Stimulated activated CD4-positive, alpha-beta T cell treated with anti-CD3 and anti-CD28 coated beads, Interleukin-4, amount 100 ng/mL, for 24 hours (primary cell): ENCODE measurements at regions not wholly inside any gene's neighbourhood (a gene's known extent, or its start where the extent isn't known, plus 50 kb on each side); places are given as distances from the start of the nearest gene placed in this dataset.

Experiments
- DNase-seq: peaks from one replicate; pipeline ENCODE4 v3.0.0-alpha.2; 2020

- DNase-seq, result no peak
These were observed 195.0 kb downstream of the ZIC1 start for GRCh38 chr3:147604136-147604535.

- DNase-seq, result no peak
These were observed 204.6 kb downstream of the ZIC1 start for GRCh38 chr3:147613725-147614124.

DNA sequence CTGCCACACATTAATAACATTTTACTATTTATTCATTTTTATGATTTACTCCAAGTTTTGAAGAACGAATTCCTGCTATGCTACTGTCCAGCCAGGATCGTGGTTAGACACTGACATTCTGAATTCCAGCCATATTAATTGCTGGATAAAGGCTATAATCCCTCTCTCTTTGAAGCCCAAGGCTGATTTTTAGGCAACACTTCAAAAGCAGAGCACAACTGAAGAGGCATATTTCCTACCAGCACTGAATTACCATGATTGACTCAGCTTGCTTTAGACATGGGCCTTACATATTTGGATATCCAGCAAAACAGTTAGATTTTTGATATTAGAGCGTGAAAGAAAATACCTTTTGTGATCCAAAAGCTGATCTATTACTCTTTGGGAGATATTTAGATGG is 205.0 kb downstream of the ZIC1 start:
- DNase-seq, result no peak

DNA sequence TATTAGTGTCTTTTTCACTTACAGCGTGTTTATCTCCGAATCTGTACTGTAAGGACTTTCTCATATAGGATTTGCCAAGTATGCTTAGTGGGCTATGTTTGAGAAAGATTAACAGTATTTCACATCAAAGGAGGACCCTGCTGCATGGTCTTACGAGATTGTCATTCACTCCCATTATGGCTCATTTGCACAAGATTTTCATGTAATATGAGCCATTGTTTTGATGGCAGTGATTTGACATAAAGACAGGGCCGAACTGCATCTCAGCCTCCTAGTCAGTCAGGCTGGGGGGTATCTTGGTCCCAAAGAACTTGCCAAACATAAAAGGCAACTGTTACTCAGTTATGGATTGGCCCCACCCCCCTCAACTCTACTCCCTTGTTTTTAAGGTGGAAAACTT is 205.9 kb downstream of the ZIC1 start:
- no peak for DNase-seq

- DNase-seq, result no peak
These were observed 207.9 kb downstream of the ZIC1 start for GRCh38 chr3:147616998-147617619.

- DNase-seq, result no peak
These were observed 209.5 kb downstream of the ZIC1 start for GRCh38 chr3:147618691-147619090.

DNA sequence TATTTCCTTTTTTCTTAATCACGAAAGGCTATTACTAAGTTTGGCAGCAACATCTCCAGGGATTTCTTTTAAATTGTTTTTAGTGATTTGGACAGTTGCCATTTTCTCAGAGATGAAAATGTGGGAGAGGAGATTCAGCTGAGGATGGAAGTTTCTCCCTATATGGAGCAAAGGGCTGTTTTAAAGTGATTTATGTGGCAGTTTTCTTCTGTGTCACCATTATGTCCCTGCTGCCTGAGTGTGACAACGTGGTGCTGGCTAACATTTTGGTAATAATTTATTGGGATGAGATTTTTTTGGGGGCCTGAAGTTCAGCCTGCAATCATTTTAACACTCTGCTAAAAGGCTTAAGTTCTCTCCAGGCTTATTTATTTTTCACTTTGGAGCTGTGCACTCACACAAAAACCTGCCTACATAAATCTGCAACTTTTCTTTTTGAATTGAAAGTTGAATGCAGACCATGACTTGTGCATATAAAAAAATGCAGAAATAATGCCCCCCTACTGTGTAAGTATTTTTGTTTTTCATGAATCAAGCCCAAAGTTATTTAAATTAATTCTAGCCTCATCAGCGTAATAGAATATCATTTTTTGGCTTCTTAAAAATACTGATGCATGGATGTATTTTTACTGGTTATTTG is 210.9 kb downstream of the ZIC1 start:
- DNase-seq, result no peak

- no peak for DNase-seq
These were observed 211.7 kb downstream of the ZIC1 start for GRCh38 chr3:147620906-147621305.

DNA sequence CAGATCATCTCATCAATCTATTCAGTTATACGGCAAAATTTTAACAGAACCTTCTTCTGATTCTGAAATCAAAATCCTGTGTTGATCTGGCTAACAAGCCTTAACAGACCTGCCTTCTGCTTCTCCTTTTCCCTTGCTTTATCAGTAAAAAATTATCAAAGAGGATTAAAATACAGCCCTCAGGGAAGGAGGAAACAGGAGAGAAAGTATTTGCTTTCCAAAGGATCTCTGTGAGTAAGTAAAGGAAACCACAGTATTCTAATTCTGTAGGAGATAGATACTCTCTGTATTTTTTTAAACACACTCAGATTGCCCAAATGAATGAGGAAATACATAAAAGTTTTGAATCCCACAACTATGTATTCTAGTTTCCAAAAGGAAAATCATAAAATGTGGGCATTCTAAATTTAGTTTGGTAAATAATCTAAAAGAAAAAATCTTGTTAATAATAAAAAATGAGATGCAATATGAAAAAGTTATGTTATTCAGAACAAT is 221.8 kb downstream of the ZIC1 start:
- DNase-seq, result no peak

DNA sequence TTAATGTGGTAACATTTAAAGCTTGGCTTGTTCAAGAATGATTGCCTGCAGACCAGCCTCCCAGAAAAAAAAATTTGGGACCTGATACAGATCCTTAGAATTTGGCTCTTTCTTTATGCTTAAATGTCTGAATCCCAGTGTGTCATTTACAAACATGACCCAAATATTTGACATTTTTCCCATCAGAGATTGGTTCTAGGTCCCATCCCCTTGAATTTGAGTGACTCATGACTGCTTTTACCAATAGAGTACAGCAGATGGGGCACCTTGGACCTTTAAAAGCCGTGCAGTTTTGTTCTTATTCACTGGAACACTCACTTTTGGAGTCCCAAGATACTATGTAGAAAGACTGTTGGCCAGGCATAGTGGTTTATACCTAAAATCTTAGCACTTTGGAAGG is 231.6 kb downstream of the ZIC1 start:
- no peak for DNase-seq

- no peak for DNase-seq
These were observed 236.6 kb downstream of the ZIC1 start for GRCh38 chr3:147645761-147646160.

DNA sequence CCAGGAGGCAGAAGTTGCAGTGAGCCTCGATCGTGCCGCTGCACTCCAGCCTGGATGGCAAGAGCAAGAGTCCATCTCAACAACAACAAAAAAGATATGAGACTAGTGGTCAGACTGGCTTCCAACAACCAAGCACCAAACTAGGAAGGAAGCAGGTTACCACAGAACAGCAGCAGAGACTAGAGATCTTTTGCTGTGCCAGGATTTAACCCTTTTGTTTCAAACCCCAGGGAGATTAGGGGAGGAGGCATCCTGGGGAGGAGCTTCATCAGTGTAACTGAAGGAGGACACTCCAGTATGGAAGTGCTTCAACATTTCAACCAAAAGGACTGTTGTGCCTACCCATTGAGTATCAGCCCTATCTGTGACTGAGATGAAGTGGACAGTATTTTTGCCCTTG is 240.3 kb downstream of the ZIC1 start:
- no peak for DNase-seq

DNA sequence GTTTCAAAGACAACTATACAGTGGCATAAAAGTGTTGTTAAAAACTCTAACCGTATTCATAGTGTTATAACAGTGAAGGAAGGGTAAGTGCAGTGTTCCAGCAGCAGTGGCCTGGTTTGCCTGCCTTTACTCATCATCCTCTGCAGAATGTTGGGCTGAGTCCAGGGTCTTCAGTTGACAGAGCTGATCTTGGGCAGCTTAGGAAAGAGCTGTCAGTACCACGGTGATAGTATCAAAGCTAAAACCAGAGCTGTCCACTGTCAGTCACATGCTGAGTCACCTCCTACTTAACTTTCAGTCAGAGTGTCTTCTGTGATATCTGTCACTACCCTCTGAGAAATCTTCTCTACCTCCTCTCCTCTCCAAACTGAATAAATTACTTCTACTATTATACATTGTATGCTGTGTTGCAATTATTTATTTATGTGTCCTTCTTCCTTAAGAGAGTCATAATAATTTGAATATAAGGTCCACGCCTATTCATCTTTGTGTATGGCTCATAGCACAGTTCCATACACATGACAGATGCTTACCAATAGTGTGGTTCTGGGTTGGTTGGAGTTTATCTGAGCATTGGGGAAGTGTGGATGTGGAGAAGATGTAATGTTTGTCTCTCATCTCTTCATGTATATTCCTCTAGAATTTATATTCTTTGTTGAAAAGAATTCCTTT is 242.1 kb downstream of the ZIC1 start:
- no peak for DNase-seq

- no peak for DNase-seq
These were observed 243.6 kb downstream of the ZIC1 start for GRCh38 chr3:147652651-147653366.

DNA sequence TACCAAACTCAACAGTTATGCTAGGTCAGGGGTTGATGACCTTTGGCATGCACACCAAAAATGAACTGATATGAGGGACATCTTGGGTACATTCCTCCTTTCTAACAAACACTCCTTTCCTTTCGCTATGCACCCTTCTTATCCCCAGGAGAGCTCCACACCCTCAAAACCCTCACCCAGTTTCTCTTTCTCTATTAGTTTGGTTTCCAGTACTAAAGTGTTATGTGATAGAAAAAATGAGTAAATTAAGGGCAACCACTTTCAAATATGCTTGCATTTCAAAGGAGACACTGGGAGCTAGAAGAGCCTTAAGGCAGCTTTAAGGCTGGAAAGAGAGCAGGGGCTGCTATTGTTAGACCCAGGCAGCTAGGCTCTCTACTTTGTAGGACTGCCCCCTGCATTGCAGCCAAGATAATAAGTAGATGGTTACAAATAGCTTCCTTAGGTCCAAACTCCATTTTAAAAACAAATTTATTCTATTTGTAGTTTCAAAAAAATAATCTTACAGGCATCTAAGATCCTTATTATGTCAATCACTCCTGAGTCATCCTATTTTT is 244.3 kb downstream of the ZIC1 start:
- no peak for DNase-seq

GRCh38 chr3:147654827-147655226 is 245.7 kb downstream of the ZIC1 start:
- no peak for DNase-seq

GRCh38 chr3:147655236-147655635 is 246.1 kb downstream of the ZIC1 start:
- DNase-seq, result no peak

DNA sequence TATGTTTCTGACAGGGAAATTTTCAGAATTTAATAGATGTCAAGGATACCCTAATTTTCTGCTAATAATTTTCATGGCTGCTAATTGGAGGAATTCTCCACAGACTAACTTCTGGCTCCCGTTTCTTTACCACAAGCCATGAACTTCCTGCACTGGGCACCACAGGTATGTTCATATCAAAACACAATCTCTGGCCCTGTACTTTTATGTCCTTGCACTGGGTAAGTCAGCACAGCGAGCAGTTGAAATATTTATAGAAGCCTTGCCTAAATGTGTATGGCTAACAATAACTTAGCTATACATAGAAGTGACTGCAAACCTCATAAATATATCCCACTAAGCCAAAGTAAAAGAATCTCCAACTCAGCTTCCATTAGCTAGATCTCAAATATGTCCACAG is 246.9 kb downstream of the ZIC1 start:
- DNase-seq, result no peak

DNA sequence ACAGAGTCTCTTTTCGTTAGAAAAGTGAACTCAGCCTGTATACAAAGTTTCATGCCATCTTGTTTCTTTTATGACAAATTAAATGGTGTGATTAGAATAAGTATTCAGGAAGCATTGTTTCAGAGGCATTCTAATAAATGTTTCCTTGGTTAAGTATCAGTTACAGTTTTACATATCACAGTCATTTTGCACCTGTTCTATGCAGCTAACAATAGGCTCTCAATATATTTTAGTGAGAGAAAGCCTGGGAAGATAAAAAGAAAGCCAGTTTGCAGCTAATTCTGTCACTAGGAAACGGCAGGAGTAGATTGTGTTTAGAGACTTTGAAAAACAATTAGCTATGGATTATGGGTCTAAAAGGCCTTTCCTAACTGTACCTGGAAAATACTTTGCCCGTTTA is 252.8 kb downstream of the ZIC1 start:
- DNase-seq, result no peak

- no peak for DNase-seq
These were observed 253.5 kb downstream of the ZIC1 start for GRCh38 chr3:147662705-147663104.

DNA sequence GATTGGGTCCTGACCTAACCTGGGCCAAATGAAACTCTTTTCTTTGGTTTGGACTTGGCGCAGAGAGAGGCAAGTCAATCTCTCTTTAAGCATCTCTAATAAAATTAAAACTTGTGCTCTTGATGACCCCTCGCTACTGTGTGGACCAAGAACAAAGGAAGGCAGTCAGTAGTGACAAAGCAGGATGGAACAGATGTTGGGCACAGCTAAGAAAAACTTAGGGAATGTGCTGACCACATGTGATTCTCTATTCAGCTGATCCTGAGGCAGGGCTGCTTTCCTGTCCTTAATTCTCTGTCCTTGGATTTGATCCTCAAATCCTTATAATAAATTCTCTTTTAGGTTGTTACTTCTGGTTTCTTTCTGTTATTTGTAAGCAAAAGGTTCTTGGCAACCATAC is 259.9 kb downstream of the ZIC1 start:
- no peak for DNase-seq

DNA sequence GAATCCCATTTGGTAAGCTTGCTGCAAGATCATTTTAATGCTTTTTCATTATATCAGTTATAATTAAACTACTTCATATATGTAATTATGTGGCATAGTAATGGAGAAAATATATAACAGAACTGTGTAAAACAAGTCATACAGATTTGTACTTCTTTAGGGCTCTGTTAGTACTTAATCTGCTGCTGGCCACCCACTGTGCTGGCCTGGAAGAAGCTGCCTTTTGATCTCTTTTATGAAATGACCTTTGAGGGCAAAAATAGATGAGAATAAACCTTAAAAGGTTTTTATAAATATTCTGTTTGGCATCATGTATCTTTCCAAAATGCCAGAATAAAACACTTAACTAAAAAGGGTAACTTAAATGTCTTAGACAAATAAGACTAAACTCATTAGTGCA is 262.9 kb downstream of the ZIC1 start:
- DNase-seq, result no peak

DNA sequence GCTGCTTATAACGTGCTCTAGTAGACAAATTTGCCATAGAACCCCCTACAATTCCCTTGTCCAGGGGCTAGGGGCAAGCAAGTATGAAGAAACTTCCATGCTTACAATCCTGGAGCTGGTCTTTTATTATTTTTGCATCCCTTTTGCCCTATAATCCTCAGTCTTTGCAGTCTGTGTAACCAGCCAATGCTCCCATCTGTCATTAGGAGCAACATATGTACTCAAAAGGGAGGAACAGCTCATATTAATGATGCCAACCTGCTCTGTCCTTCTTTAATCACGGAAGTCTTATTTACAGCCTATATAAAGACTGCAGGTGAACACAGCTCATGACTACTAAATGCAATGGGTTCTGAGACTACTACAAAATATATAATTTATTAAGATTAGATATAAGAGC is 263.3 kb downstream of the ZIC1 start:
- no peak for DNase-seq
